HUES64 (cell line): ENCODE measurements at regions not wholly inside any gene's neighbourhood (a gene's known extent, or its start where the extent isn't known, plus 50 kb on each side); places are given as distances from the start of the nearest gene placed in this dataset.

ENCODE experiments used
- H3K27ac ChIP-seq: 2 replicates; pipeline ENCODE4 v1.7.0; 2013; ENCODE audit warnings: low read depth, low read length, inconsistent platforms
- H3K27me3 ChIP-seq: 2 replicates; pipeline ENCODE4 v1.6.1; 2013; ENCODE audit warnings: mild to moderate bottlenecking, low read length; ENCODE audit not compliant: insufficient read depth
- H3K36me3 ChIP-seq: 2 replicates; pipeline ENCODE4 v1.6.1; 2013; ENCODE audit warnings: mild to moderate bottlenecking, low read length; ENCODE audit not compliant: insufficient read depth
- H3K4me1 ChIP-seq: 2 replicates; pipeline ENCODE4 v1.6.1; 2013; ENCODE audit warnings: mild to moderate bottlenecking, low read length, moderate library complexity; ENCODE audit not compliant: insufficient read depth
- H3K4me3 ChIP-seq: 2 replicates; pipeline ENCODE4 v1.5.1; 2013; ENCODE audit warnings: mild to moderate bottlenecking, low read length, moderate library complexity
- H3K9ac ChIP-seq: 2 replicates; pipeline ENCODE4 v1.6.1; 2013; ENCODE audit warnings: mild to moderate bottlenecking, low read depth, low read length
- H3K9me3 ChIP-seq: 2 replicates; pipeline ENCODE4 v1.6.1; 2013; ENCODE audit warnings: low read depth, low read length; ENCODE audit not compliant: insufficient read depth
- WGBS: fragments of 150-250, 120-280 bp; methylation state at CpG from one replicate; pipeline ENCODE4 v1.1.7; 2013; ENCODE audit warnings: missing lambda C conversion rate; 5-methylcytosine and 5-hydroxymethylcytosine counted together

- WGBS: 92% methylated on average over 25 of the region's 26 CpGs
- H3K36me3 ChIP-seq: no peaks in the 10 kb centered on the region
- no peak overlapping the region for H3K9ac ChIP-seq
- no peaks in the 10 kb centered on the region for H3K9me3 ChIP-seq
- no peak overlapping the region for H3K27ac ChIP-seq
- no peaks in the 10 kb centered on the region; the same call in 1 of the 2 replicates for H3K4me1 ChIP-seq
- no peak overlapping the region for H3K4me3 ChIP-seq
- peaks cover 6% of the 10 kb centered on the region for H3K27me3 ChIP-seq
Observed at GRCh38 chrX:936979-937769, 275.3 kb downstream of the CRLF2 start.

GRCh38 chrX:933611-934010 is 278.8 kb downstream of the CRLF2 start:
- 92% methylated on average over 10 of the region's 11 CpGs for WGBS
- no peaks in the 10 kb centered on the region for H3K27me3 ChIP-seq

DNA sequence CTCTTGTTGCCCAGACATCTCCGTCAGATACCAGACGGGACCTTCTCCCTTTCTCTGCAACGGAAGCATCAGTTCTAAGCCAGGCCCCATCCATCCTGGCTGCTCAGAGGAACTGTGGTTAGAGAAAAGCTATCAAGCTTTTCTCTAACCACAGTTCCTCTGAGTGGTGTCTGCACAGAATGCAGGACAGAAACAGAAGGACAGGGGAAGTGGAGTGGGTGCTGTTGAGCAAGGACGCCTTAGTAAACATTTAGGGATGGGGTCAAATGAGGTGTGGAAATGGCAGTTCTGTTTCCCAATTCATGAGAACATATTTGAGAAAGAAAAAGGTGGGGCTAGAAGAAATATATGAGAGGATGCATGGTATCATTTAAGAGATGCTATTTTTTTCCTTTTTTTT is 283.8 kb downstream of the CRLF2 start:
- Histone ChIP-seq H3K36me3 (no peaks in the 10 kb centered on the region), H3K27ac (no peak overlapping the region), H3K9me3 (no peaks in the 10 kb centered on the region), H3K27me3 (no peaks in the 10 kb centered on the region), H3K9ac (no peak overlapping the region), H3K4me3 (no peak overlapping the region), H3K4me1 (no peaks in the 10 kb centered on the region)
- WGBS: 90% methylated on average over 4 of the region's 4 CpGs

More at GRCh38 chrX:933611-934010, 278.8 kb downstream of the CRLF2 start:
- Histone ChIP-seq H3K9ac (no peak overlapping the region), H3K9me3 (no peaks in the 10 kb centered on the region), H3K36me3 (no peaks in the 10 kb centered on the region), H3K27ac (no peak overlapping the region), H3K4me1 (no peaks in the 10 kb centered on the region), H3K4me3 (no peak overlapping the region)

DNA sequence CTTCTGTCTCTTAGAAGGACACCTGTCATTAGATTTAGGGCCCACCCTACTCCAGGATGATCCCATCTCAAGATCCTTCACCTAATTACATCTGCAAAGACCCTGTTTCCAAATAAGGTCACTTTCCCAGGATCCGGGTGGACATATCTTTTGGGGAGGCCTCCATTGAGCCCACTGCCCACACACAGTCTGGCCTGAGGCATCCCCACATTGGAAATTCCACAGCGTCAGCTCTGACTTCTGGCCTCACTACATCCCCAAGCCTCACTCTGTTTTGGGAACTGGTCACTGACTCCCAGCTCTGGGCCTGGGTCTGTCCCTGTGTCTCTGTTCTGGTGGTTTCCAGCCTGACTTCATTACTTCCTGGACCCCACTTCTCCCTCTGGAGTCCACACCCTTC is 285.5 kb downstream of the CRLF2 start:
- Histone ChIP-seq H3K9ac (no peak overlapping the region), H3K27me3 (no peaks in the 10 kb centered on the region), H3K4me1 (no peaks in the 10 kb centered on the region), H3K9me3 (no peaks in the 10 kb centered on the region), H3K4me3 (no peak overlapping the region), H3K27ac (no peak overlapping the region), H3K36me3 (no peaks in the 10 kb centered on the region)
- 92% methylated on average over 2 of the region's 2 CpGs for WGBS

DNA sequence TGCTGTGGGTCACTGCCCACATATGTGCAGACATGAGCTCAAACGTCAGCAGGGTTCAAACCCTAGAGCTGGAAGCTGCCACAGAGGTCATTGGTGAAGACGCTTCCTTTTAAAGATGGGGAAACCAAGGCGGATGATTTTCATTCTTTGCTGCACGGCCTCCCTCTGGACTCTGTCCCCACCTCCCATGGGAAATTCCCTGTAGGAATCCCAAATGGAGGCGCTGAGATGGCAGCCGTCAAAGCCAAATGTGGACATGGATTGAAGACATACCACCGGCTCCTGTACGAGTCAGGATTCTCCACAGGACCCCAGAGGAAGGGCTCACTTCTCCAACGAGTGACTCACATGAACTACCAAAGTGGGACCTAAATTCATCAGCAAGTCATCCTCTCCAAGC is 286.4 kb downstream of the CRLF2 start:
- WGBS: 85% methylated on average over 9 of the region's 9 CpGs
- Histone ChIP-seq H3K4me3 (no peak overlapping the region), H3K36me3 (no peaks in the 10 kb centered on the region), H3K9ac (no peak overlapping the region), H3K9me3 (no peaks in the 10 kb centered on the region), H3K27me3 (no peaks in the 10 kb centered on the region), H3K4me1 (no peaks in the 10 kb centered on the region), H3K27ac (no peak overlapping the region)

DNA sequence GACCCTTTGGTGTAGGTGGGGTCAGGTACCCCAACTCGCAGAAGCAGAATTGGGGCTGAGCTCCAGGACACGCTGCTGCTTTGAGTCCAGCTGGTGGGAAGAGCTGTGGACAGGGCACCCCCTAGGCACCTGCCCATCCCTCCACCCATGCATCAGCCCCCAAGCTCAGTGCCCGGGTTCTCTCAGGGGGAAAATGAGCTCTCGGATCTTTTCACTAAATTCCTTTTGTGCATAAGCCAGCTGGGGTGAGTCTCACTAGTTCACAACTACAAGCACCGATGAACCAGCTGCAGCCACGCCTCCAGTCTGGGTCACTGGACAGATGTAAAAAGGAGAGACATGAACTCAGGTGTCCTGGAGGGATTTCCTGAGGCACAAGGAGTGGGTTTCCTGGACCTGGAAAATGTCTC is 286.8 kb downstream of the CRLF2 start:
- no peaks in the 10 kb centered on the region for H3K4me1 ChIP-seq
- 91% methylated on average over 6 of the region's 6 CpGs for WGBS
- no peak overlapping the region for H3K4me3 ChIP-seq
- no peak overlapping the region for H3K27ac ChIP-seq
- no peak overlapping the region for H3K9ac ChIP-seq
- no peaks in the 10 kb centered on the region for H3K27me3 ChIP-seq
- no peaks in the 10 kb centered on the region for H3K9me3 ChIP-seq
- H3K36me3 ChIP-seq: no peaks in the 10 kb centered on the region

DNA sequence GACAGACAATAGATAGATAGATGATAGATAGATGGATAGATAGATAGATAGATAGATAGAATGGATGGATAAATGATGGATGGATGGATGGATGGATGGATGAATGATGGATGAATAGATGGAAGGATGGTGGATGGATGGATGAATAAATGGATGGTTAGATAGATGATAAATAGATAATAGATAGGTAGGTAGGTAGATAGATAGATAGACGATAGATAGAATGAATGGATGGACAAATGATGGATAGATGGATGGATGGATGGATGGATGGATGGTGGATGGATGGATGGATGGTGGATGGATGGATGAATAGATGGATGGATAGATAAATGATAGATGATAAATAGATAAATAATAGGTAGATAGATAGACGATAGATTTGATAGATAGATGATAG is 287.4 kb downstream of the CRLF2 start:
- H3K9me3 ChIP-seq: no peaks in the 10 kb centered on the region
- H3K27ac ChIP-seq: no peak overlapping the region
- no peaks in the 10 kb centered on the region for H3K4me1 ChIP-seq
- 77% methylated on average over 2 of the region's 2 CpGs for WGBS
- no peaks in the 10 kb centered on the region for H3K27me3 ChIP-seq
- H3K36me3 ChIP-seq: no peaks in the 10 kb centered on the region
- H3K4me3 ChIP-seq: no peak overlapping the region
- no peak overlapping the region for H3K9ac ChIP-seq

- Histone ChIP-seq H3K27me3 (no peaks in the 10 kb centered on the region), H3K9ac (no peak overlapping the region), H3K36me3 (no peaks in the 10 kb centered on the region), H3K27ac (no peak overlapping the region), H3K4me1 (no peaks in the 10 kb centered on the region), H3K9me3 (no peaks in the 10 kb centered on the region), H3K4me3 (no peak overlapping the region)
- WGBS: 60% methylated on average over 2 of the region's 2 CpGs
Observed at GRCh38 chrX:924017-924416, 288.4 kb downstream of the CRLF2 start.

DNA sequence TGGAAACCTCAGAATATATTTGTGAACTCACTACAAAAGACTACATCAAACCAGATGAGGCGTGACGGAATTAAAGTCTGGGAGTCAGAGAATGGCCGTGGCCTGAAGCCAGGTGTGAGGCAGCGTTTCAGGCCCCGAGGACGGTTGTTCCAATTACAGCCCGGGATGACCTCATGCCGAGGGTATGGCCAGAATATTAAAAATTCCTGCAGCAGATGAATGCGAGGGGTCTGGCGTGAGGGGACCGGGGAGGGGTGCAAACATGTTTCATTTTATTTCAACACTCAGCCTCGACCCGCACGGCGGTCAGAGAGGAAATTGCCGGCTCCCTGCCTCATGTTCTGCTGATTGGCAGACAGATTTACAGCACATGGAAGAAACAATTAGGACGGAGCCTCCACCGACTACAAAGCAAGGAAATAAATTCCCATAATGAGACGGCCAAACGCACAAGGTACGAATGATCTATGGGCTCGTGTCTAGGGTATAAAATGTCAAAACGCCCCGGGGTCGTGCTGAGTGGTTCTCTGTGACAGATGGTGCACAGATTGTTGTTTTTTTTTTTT is 289.7 kb downstream of the SHOX start:
- H3K27ac ChIP-seq: no peak overlapping the region
- no peak overlapping the region for H3K4me3 ChIP-seq
- H3K9ac ChIP-seq: no peak overlapping the region
- no peaks in the 10 kb centered on the region for H3K4me1 ChIP-seq
- H3K36me3 ChIP-seq: no peaks in the 10 kb centered on the region
- H3K27me3 ChIP-seq: no peaks in the 10 kb centered on the region
- H3K9me3 ChIP-seq: no peaks in the 10 kb centered on the region
- 93% methylated on average over 25 of the region's 25 CpGs for WGBS

DNA sequence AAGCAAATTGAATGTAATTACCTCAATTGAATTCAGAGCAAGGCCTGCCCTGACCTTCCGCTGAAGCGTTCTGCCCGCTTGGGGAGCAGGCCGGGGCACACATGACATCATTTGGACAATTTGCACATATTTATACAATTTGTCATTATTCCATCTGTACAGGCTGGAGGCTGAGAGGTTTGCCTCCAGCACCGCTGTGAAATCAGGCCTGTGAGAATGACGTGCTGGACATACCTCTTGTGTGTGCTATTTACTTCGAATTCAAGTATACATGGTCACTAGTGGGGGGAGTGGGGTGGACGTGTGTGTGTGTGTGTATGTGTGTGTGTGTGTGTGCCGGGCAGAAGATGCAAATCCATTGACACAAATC is 285.6 kb downstream of the SHOX start:
- Histone ChIP-seq H3K4me3 (no peak overlapping the region), H3K9ac (no peak overlapping the region), H3K4me1 (no peaks in the 10 kb centered on the region), H3K27me3 (no peaks in the 10 kb centered on the region), H3K27ac (no peak overlapping the region), H3K9me3 (no peaks in the 10 kb centered on the region), H3K36me3 (no peaks in the 10 kb centered on the region)
- 94% methylated on average over 8 of the region's 9 CpGs for WGBS

GRCh38 chrX:915427-916229 is 285.0 kb downstream of the SHOX start:
- whole genome bisulfite sequencing: 78% methylated on average over 15 of the region's 15 CpGs
- Histone ChIP-seq H3K27ac (no peak overlapping the region), H3K9me3 (no peaks in the 10 kb centered on the region)

More at GRCh38 chrX:915427-916229, 285.0 kb downstream of the SHOX start:
- no peaks in the 10 kb centered on the region for H3K27me3 ChIP-seq
- H3K4me1 ChIP-seq: no peaks in the 10 kb centered on the region
- H3K9ac ChIP-seq: no peak overlapping the region
- H3K36me3 ChIP-seq: no peaks in the 10 kb centered on the region
- no peak overlapping the region for H3K4me3 ChIP-seq
